ENCODE measurements at regions not wholly inside any gene's neighbourhood (a gene's known extent, or its start where the extent isn't known, plus 50 kb on each side); places are given as distances from the start of the nearest gene placed in this dataset.

DNA sequence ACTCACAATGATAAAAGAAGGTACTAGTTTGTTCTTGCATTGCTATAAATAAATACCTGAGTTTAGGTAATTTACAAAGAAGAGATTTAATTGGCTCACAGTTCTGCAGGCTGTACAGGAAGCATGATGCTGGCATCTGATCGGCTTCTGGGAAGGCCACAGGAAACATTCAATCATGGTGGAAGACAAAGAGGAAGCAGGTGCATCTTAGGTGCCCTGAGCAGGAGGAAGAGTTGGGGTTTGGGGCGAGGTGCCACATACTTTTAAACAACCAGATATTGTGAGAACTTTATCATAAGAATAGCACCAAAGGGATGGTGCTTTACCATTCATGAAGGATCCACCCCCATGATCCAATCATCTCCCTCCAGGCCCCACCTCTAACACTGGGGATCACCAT lies 752.6 kb upstream of the FLRT2 start:
- no peak for DNase-seq (ENCODE audit: low read depth in 2 of 3, low spot score in 1 of 3)

DNA sequence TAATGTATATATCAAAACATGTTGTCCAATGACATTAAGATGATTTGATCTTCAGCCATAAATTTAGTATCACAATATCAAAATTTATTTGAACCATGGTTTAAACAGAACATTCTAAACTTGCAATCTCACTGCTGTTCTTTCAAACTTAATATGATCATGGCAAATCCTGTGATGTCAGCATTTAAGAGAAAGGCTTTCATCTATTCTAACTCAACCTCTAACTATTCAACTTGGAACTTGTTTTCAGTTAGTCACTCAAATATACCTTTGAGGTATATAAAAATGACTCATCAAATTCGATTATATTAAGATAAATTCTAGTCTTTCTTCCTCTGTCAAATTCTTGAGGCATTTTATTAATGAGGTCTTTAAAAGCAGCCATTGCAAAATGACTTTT lies 747.0 kb upstream of the FLRT2 start:
- DNase-seq (ENCODE audit: low read depth in 2 of 3, low spot score in 1 of 3) = no peak

DNA sequence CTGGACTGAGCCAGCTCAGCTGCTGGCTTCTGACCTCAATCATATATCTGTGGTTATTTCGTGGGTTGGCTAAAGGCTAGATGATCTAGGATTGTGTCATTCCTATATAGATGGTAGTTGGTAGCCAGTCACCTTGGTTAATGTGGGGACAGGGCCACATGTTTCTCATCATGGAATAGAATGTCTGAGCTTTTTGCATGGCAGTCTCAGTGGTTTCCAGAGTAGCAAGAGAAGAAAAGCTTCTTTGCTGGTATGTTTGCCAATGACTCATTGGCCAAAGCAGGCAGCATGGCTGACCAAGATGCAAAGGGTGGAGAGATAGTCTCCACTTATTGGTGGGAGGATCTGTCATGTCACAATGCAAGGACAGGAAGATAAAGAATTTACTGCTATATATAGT lies 746.4 kb upstream of the FLRT2 start:
- no peak for DNase-seq (ENCODE audit: low read depth in 2 of 3, low spot score in 1 of 3)

DNA sequence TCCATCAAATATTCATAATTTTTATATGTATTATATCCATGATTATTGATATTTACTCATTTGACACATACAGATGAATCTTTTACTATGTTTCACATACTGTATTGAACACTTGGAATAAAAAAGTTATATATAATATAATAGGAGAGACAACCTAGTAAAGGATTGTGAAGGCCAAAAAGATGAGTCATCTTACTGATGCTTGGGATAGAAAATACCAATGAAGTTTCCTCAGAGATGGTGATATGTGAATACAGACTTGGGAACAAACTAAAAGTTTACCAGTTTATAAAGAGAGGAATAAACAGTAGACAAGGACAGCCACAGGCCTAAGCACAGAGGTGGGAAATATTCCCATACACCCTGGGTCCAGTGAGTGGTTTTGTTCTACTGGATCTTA lies 743.9 kb upstream of the FLRT2 start:
- DNase-seq (ENCODE audit: low read depth in 2 of 3, low spot score in 1 of 3) = no peak

DNA sequence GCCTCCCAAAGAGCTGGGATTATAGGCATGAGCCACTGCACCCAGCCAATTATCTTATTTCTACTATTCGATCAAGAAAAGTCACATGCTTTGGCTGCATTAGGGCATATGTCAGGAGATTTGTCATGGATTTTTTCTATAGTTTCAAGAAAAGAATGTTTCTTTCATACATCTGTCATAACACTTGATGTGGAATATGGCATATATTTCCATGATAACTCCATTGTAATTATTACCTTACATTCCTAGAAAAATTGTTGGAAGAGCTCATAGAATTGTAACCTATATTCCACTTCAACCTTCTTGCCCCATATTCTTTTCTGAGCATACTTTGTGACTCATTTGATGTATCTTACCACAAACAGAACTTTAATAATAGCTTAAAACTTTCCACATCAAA lies 740.9 kb upstream of the FLRT2 start:
- DNase-seq (ENCODE audit: low read depth in 2 of 3, low spot score in 1 of 3) = no peak

DNA sequence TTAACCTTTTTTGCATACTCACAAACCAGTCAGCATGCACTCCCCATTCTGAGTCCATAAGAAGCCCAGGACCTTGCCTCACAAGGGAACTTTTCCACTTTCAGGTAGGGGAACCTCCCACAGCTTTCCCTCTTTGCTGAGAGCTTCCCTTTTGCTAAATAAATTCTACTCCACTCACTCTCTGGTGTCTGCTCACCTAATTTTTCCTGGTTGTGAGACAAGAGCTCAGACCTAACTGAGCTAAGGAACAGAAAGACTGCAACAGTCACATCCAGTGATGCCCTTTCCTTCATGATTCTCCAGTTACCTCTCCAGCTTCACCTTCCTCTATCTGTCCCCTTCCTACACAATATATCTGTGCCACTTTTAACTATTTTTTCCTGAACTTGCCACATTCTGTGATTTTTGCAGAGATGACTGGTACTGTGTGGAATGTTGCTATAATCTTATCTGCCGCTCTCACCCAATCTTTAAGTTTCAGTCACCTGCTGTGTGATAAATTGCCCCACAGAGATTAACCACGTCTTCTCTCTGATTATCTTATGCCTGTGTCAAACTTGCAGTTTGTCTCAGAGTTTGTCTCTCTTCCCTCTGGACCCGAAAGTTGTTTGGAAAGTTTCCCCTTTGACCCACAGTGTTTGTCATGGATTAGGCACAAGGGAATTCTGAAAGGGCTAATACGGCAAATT lies 737.1 kb upstream of the FLRT2 start:
- DNase-seq (ENCODE audit: low read depth in 2 of 3, low spot score in 1 of 3) = no peak

DNA sequence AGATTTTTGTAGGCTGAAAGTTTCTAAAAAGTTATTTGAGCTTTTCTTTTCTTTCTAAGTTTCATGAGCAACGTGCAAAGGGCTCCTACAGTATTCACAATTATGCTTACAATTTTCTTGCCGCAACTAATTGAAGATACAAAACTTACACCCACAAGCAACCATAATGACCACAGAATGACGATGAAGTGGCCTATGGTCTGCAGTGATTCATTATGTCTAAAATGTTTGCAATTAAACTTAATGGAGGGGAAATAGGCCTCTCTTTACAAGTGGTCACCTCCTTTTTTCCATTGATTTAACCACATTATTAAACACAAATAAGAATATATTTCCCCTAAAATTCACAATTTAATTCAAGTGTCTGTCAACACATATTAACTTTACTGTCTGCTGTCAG lies 732.6 kb upstream of the FLRT2 start:
- DNase-seq (ENCODE audit: low read depth in 2 of 3, low spot score in 1 of 3) = no peak

DNA sequence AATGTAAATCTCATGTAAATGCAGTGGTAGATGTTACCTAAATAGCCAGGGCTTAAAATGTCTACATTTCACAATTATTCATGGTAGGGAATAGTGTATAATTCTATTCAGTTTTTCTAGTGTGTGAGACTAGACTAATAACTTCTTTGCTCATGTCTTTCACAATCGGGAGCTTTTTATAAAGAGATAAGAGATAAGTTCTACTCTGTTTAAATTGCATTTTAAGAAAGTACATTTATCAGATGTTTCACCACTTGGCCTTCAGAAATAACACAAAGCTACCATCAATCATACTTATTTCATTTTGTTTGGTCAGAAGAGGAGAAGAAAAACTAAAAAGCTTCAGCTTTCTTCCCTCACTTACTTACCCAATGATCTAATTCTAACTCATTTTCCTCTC lies 725.5 kb upstream of the FLRT2 start:
- DNase-seq (ENCODE audit: low read depth in 2 of 3, low spot score in 1 of 3) = no peak

DNA sequence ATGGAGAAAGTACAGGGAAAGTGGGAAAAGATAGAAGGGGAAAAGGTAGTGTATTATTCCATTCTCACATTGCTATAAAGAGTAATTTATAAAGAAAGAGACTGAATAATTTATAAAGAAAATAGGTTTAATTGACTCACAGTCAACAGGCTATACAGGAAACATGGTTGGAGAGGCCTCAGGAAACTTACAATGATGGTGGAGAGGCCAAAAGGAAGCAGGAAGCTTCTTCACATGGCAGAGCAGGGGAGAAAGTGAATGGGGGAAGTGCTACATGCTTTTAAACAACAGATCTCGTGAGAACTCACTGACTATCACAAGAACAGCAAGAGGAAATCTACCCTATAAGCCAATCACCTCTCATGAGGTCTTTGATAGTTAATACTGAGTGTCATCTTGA lies 725.0 kb upstream of the FLRT2 start:
- DNase-seq (ENCODE audit: low read depth in 2 of 3, low spot score in 1 of 3) = no peak

DNA sequence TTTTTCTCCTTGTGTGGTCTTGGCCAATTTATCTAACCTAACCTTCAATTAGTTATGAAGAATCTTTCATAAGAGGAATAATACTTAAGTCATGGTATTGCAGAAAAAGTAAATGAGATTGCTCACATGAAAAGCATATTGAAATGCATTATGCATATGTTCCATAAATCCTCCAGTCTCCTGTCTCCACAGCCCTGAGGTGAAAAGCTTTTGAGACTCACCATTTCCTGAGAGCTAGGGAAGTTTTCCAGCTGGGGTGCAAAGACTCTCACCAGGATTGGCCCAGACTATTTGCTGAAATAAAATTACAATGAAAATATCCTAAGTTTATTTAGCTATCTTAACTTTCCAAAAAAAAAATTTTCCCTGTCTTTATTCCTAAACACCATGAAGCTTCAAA lies 723.8 kb upstream of the FLRT2 start:
- DNase-seq (ENCODE audit: low read depth in 2 of 3, low spot score in 1 of 3) = no peak

DNA sequence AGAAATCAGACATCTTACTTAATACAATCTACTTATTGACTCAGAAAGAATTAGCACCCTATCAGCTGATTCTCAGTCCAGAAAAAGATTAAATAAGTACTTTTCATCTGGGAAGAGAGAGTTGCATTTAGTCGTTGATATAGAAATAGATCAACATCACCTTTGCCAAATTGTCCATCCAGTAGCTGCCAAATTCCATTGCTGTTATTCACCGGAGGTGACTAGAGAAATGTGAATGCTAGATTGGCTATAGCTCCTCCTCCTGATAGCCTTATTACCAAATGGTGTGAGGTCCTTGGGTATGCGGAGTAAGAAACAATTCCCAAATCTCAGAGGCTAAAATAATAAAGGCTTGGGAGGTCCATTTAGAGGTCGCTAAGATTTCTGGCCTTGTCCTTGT lies 723.3 kb upstream of the FLRT2 start:
- no peak for DNase-seq (ENCODE audit: low read depth in 2 of 3, low spot score in 1 of 3)

DNA sequence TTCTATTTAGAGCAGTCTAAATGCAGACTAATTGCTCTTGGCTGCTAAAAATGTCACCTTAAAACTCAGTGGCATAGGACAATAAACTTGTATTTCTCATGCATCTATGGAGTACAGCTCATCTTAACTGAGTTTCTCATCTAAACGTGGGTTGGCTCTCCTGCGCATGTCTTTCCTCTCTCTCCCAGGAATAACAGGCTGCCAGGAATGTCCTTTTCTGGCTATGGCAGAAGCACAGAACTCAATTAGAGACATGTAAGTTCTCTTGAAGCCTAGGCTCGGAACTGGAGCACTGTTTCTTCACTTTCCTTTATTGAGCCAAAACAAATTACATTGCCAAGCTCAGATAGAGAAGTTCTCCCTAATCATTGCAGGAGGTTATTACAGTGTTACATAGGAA lies 722.3 kb upstream of the FLRT2 start:
- DNase-seq (ENCODE audit: low read depth in 2 of 3, low spot score in 1 of 3) = no peak

DNA sequence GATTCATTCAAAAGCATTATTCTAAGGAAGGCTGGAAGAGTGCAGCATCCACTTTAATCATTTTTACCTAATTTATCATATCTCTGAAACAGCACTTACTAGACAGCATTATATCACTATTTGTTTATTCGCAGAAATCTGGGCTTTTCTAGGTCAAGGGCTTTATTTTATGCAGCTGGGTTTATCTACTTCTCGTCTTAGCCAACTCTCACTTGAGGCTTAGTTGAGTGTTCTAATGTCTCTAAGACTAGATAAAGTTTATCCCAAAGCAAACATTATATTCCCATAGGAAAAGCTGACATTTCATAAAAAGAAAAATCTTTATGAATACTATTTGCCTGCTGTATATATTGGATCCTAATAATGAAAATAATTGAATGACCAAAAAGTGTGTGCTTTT lies 720.8 kb upstream of the FLRT2 start:
- DNase-seq (ENCODE audit: low read depth in 2 of 3, low spot score in 1 of 3) = no peak

DNA sequence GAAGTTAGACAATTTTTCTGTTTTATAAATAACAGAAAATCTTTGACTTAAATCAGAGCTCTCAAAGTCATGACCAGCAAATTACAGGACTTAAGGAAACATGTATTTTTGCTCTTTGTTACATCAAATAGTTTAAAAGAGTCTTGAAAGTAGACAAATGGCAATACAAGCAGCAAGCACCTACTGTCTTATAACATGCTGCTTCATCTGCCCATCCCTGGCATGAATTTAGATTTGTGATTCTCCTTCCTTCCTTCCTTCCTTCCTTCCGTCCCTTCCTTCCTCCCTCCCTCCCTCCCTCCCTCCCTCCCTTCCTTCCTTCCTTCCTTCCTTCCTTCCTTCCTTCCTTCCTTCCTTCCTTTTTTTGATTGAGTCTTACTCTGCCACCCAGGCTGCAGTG lies 715.6 kb upstream of the FLRT2 start:
- DNase-seq (ENCODE audit: low read depth in 2 of 3, low spot score in 1 of 3) = no peak

DNA sequence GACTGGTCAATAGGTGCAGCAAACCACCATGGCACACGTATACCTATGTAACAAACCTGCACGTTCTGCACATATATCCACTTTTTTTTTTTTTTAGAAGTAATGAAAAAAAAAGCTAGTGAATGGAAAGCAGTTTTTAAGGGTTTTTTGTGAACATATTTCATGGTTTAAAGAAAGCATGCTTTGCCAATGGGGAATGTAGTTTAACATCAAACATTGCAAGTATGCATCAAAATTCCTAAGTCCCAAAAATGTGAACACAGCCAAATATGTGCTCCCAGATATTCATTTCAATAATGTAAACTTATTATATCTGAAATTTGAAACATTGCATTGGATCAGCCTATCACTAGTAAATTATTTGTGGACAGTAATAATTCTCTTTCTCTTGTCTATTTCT lies 710.4 kb upstream of the FLRT2 start:
- no peak for DNase-seq (ENCODE audit: low read depth in 2 of 3, low spot score in 1 of 3)

DNA sequence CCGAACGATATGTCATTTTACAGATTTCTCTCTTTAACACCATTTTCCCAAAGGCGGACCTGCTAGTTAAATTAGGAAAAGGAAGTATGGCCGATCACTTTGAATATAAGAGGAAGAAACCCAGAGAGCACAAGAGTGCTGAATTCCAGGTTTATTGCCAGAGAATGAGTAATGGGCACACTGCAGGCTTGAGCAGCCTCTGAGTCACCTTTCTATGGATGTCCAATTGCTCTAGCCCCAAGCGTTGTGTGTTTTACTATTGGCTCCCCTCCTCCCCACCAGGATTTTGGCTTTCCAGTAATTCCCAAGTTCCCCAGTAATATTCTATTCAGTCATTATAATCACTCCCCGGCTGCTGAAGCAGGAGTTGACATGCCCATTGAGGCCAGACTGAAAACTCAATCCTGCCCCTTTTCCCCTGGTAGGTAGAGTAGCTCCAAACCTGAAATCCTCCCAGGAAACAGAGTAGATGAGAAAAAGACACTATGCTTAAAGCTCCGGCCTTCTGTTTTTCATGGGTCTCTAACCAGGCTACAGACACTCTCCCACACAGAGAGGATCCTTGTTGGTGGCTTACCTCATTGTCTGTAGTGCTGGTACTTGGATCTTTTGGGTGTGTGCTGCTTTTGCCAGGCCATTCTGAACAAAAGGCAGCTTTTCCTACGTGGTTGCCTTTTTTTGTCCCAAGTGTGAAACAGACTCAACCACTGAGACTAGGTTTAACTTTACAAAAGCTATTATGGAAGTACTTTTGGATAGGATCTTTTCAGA lies 704.3 kb upstream of the FLRT2 start:
- DNase-seq (ENCODE audit: low read depth in 2 of 3, low spot score in 1 of 3) = no peak

DNA sequence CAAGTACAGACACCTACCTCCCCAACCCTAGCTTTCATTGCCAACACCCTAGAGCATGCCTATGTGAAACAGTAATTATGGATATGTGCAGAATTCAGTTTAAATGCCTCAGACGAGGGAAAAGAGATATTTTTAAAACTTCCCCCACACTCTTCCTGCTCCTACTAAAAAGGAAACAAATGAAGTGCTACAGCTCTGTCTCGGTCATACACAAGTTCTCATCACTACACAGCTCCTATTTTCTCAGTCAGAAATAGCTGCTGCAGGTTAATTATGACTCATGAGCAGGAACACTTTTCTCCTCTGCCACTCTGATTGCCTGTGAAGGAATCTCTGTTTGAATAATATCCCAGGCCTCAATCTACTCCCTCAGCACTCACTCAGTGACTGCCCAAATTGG lies 703.6 kb upstream of the FLRT2 start:
- no peak for DNase-seq (ENCODE audit: low read depth in 2 of 3, low spot score in 1 of 3)

DNA sequence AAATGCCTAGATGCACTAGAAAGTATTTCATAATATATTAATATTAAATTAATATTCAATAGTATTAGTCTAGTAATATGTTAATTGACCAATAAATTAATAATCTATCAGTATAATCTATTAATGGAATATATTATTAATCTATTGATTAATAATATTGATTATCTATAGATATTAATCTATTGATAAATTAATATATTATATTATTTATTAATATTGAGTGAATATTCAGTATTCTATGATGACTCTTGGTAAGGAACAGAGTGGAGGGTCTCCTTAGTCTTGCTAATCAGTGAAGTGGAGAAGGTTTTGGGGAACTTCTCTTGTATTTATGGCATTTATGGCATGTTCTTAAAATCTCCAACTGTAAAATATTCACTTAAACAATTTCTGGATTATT lies 679.3 kb upstream of the FLRT2 start:
- no peak for DNase-seq (ENCODE audit: low read depth in 2 of 3, low spot score in 1 of 3)

DNA sequence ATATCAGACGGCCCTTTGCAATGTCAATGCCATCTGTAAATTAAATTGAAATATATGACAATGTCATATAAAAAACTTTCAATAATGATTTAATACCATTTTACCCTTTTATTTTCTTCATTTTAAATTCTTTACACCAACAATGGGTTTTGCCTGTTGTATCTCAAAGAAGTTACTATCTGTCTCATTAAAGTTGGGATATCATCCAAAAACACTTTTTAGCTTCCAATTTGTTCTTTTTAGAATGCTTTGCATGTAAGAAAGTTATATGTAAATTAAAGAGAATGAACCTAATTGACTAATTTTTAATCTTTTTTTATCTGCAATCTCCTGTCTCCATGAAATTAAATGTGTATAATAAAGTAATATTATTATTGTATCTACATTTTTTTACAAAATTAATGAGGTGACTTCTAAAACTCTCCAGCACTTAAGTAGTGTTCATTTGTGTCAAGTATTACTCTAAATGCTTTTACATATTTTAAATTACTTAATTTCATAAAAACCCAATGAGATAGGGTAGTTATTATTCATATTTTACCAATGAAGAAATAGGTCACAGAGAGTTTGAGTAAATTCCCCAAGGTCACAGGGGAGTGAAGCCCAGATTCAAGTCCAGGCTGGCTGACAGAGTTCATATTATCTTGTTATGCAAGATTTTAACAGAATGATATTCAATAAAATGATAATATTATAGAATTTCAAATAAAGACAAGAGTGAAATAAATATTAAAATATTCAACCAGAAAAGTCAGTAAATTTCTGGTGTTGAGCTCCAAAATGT lies 673.0 kb upstream of the FLRT2 start:
- DNase-seq (ENCODE audit: low read depth in 2 of 3, low spot score in 1 of 3) = no peak

DNA sequence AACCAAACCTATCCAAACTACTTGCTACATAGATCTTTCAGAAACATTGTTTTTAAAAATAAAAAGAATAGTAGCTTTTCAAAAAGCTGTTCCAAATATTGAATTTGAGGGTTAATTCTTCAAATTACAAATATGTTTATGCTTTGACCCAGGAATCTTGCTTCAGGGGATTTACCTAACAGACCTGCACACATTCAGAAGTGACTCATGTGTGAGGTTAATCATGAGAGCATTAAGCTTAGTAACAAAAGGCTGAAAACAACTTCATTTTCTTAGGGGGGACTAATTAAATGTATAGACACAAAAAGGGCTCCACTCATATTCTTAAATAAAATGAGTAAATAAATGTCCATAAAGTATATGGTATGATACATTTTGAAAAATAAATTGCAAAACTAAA lies 672.4 kb upstream of the FLRT2 start:
- no peak for DNase-seq (ENCODE audit: low read depth in 2 of 3, low spot score in 1 of 3)

DNA sequence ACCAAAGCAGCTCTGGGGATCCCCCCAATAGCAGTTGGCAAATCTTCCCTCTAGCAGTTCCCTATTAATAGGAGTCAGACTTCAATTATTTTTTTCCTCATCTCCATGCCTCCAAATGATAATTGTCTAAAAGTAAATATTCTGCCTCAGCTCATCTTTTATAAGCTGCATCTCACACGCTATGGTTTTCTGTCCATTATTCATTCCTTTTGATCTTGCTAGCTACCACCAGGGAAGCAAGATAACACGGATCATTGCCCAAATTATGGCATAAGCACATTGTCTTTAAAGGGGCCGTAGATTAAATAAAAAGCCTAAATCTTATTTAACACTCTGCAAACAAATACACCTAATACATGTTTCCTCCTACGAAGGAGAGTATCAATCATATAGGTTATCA lies 670.8 kb upstream of the FLRT2 start:
- no peak for DNase-seq (ENCODE audit: low read depth in 2 of 3, low spot score in 1 of 3)

DNA sequence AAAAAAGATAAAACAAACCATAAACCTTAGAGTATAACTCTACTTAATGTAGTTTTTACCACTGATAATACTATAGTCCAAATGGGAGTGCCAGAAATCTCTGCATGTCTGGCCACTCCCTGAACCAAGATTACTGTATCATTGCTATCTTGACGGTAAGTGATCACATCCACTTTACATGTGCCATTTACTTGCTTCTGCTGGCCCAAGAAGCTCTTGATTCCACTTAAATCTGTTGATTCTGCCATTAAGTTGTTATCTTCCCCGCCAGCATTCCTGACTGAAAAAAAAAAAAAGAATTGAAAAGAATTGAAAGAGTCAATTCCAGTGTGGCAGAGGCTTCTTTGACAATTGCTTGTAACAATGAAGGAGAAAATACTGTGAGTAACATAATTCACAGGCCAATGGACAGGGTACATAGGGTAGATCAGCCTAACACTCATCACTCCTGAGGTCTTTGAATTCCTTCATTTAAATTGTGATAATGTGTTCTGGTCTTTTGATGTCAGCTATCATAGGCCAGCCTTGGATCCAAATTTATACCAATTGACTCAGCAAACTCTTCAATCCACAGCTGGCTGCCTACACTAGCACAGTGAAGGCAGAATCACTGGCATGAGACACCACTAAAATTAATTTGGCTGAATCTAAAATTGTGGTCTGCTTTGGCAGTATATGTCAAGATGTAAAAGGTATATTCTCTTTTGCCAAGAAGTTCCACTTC lies 665.2 kb upstream of the FLRT2 start:
- no peak for DNase-seq (ENCODE audit: low read depth in 2 of 3, low spot score in 1 of 3)
